ENCODE measurements at regions not wholly inside any gene's neighbourhood (a gene's known extent, or its start where the extent isn't known, plus 50 kb on each side); places are given as distances from the start of the nearest gene placed in this dataset.

DNA sequence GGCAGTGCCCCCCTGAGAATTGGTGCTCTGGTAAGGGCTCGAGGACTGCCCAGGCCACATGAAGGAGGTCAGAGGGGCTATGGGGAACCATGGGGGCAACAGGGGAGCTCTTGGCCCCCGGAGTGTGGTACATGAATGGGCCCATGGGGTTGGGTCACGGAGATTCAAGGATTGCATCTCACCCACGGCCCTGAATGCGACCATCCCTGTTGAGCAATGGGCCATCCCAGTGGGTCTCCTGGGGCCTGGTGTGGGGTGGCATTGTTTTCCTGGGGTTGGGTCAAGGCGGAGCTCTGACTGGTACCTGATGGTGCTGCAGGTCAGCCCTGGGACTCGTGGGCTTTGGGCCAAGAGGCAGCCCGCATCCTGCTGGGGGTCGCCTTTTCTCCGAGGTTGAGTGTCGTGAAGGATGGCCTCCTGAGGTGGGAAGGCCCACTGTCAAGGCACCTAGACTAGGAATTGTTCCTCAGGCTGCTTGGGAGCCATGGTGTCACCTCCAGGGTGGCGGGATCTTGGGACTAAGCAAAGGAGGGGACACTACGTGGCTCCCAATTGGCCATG, 198.3 kb downstream of the UBE3A start:
- H2AFZ ChIP-seq (ENCODE audit: low read depth), result no peak overlapping the region
- no peaks in the 10 kb centered on the region for H3K36me3 ChIP-seq (replicated peaks in 1 of 2; ENCODE audit: control insufficient read depth in 1 of 2, insufficient read depth in 2 of 2, low read length in 1 of 2)
- no peaks in the 10 kb centered on the region for H4K20me1 ChIP-seq (ENCODE audit: insufficient read depth)
- no peak overlapping the region for H3K4me3 ChIP-seq (ENCODE audit: low read depth in 2 of 2, low read length in 1 of 2)
- CTCF ChIA-PET, result no interaction called here
- H3K4me1 ChIP-seq (ENCODE audit: control insufficient read depth in 1 of 2, insufficient read depth in 2 of 2, low read depth in 1 of 2, low read length in 1 of 2), result no peaks in the 10 kb centered on the region
- TF ChIP-seq JUND (IDR thresholded peaks at IDR 0.05) (no peak), MEF2A (IDR thresholded peaks at IDR 0.05; ENCODE audit: borderline replicate concordance, low read depth) (no peak)
- no peak overlapping the region for H3K4me2 ChIP-seq
- no peaks in the 10 kb centered on the region for H3K27me3 ChIP-seq (ENCODE audit: insufficient read depth)
- H3K9ac ChIP-seq, result no peak overlapping the region
- POLR2A ChIA-PET, result no interaction called here
- no peaks in the 10 kb centered on the region for H3K9me2 ChIP-seq
- H3K9me3 ChIP-seq, result no peaks in the 10 kb centered on the region
- 6% methylated on average over 2 of the region's 13 CpGs for WGBS (ENCODE audit: low lambda C conversion rate)
- no peak for DNase-seq
- H3K79me2 ChIP-seq (ENCODE audit: insufficient read depth), result no peaks in the 10 kb centered on the region
- no peaks in the 10 kb centered on the region for H3F3A ChIP-seq (replicated peaks; ENCODE audit: insufficient read depth)
- H3K27ac ChIP-seq (ENCODE audit: low read depth in 2 of 2, low read length in 1 of 2), result no peak overlapping the region

DNA sequence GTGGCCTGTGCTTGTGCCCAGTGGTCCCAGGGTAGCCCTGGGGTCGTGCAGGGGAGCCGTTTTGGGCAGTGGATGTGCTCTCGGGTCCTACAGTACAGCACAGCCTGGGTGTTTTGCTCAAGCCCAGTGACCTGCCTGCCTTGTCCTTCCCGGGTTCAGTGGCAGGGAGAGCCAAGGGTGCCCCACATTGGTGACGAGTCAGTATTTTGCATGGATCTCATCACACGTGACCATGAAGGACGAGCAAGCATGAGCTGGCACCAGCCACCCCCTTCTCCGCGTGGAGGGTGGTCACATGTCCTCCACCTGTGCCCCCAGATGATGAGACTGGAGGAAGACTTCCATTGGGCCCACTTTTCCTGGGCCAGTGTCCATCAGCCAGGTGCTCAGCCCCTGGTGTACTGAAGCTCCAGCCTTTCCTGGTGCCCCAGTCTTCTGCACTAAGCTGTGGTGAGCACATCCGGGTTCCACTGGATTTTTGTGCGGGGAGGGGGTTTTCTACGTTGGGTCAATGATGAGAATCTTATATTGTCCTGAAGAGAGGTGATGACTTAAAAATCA, 197.5 kb downstream of the UBE3A start:
- Histone ChIP-seq H3K4me3 (ENCODE audit: low read depth in 2 of 2, low read length in 1 of 2) (no peak overlapping the region), H3K36me3 (replicated peaks in 1 of 2; ENCODE audit: control insufficient read depth in 1 of 2, insufficient read depth in 2 of 2, low read length in 1 of 2) (no peaks in the 10 kb centered on the region), H3K9ac (no peak overlapping the region), H3K27ac (ENCODE audit: low read depth in 2 of 2, low read length in 1 of 2) (no peak overlapping the region), H4K20me1 (ENCODE audit: insufficient read depth) (no peaks in the 10 kb centered on the region), H2AFZ (ENCODE audit: low read depth) (no peak overlapping the region), H3K9me2 (no peaks in the 10 kb centered on the region), H3K4me1 (ENCODE audit: control insufficient read depth in 1 of 2, insufficient read depth in 2 of 2, low read depth in 1 of 2, low read length in 1 of 2) (no peaks in the 10 kb centered on the region), H3F3A (replicated peaks; ENCODE audit: insufficient read depth) (no peaks in the 10 kb centered on the region), H3K79me2 (ENCODE audit: insufficient read depth) (no peaks in the 10 kb centered on the region), H3K4me2 (no peak overlapping the region), H3K27me3 (ENCODE audit: insufficient read depth) (no peaks in the 10 kb centered on the region), H3K9me3 (no peaks in the 10 kb centered on the region)
- TF ChIP-seq, protein P1, sequence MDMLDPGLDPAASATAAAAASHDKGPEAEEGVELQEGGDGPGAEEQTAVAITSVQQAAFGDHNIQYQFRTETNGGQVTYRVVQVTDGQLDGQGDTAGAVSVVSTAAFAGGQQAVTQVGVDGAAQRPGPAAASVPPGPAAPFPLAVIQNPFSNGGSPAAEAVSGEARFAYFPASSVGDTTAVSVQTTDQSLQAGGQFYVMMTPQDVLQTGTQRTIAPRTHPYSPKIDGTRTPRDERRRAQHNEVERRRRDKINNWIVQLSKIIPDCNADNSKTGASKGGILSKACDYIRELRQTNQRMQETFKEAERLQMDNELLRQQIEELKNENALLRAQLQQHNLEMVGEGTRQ (IDR thresholded peaks at IDR 0.05; ENCODE audit: borderline replicate concordance, low read depth, low read length), result no peak
- TF ChIP-seq, protein P2, sequence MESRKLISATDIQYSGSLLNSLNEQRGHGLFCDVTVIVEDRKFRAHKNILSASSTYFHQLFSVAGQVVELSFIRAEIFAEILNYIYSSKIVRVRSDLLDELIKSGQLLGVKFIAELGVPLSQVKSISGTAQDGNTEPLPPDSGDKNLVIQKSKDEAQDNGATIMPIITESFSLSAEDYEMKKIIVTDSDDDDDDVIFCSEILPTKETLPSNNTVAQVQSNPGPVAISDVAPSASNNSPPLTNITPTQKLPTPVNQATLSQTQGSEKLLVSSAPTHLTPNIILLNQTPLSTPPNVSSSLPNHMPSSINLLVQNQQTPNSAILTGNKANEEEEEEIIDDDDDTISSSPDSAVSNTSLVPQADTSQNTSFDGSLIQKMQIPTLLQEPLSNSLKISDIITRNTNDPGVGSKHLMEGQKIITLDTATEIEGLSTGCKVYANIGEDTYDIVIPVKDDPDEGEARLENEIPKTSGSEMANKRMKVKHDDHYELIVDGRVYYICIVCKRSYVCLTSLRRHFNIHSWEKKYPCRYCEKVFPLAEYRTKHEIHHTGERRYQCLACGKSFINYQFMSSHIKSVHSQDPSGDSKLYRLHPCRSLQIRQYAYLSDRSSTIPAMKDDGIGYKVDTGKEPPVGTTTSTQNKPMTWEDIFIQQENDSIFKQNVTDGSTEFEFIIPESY (IDR thresholded peaks at IDR 0.05; ENCODE audit: borderline replicate concordance, low read depth), result no peak
- no peak for TF ChIP-seq RCOR1 (IDR thresholded peaks at IDR 0.05; ENCODE audit: low read length)
- no peak for TF ChIP-seq FOSL2 (IDR thresholded peaks at IDR 0.05; ENCODE audit: borderline replicate concordance, low read depth)
- no peak for DNase-seq
- ChIA-PET CTCF (no interaction called here), POLR2A (no interaction called here)
- WGBS (ENCODE audit: low lambda C conversion rate), result 3% methylated on average over 8 of the region's 12 CpGs

DNA sequence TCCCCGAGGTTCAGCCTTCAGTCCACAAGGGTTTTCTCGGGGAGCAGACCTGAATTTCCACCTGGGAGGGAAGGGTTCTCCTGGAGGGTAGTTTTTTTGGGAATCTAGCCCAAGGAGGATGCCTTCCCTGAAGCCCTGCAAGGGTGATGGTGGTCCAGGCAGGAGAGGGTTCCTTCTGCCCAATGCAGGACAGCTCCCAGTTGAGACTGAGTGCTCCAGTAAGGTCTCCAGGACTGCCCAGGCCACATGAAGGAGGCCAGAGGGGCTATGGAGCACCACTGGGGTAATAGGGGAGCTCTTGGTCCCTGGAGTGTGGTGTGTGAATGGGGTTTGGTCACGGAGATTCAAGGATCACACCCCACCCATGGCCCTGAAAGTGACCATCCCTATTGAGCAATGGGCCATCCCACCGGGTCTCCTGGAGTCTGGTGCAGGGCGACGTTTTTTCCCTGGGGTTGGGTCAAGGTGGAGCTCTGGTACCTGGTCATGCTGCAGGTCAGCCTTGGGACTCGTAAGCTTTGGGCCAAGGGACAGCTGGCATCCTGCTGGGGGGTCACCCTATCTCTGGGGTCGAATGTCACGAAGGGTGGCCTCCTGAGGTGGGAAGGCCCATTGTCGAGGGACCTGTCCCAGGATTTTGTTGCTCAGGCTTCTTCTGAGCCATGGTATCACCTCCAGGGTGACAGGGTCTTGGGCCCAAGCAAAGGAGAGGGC, 196.5 kb downstream of the UBE3A start:
- Histone ChIP-seq H3K9me3 (no peaks in the 10 kb centered on the region), H3K9ac (no peak overlapping the region), H3K27ac (ENCODE audit: low read depth in 2 of 2, low read length in 1 of 2) (no peak overlapping the region), H3K4me3 (ENCODE audit: low read depth in 2 of 2, low read length in 1 of 2) (no peak overlapping the region), H3F3A (replicated peaks; ENCODE audit: insufficient read depth) (no peaks in the 10 kb centered on the region), H3K79me2 (ENCODE audit: insufficient read depth) (no peaks in the 10 kb centered on the region), H3K4me1 (ENCODE audit: control insufficient read depth in 1 of 2, insufficient read depth in 2 of 2, low read depth in 1 of 2, low read length in 1 of 2) (no peaks in the 10 kb centered on the region), H2AFZ (ENCODE audit: low read depth) (no peak overlapping the region), H3K36me3 (replicated peaks in 1 of 2; ENCODE audit: control insufficient read depth in 1 of 2, insufficient read depth in 2 of 2, low read length in 1 of 2) (no peaks in the 10 kb centered on the region), H3K9me2 (no peaks in the 10 kb centered on the region), H4K20me1 (ENCODE audit: insufficient read depth) (no peaks in the 10 kb centered on the region), H3K27me3 (ENCODE audit: insufficient read depth) (no peaks in the 10 kb centered on the region), H3K4me2 (no peak overlapping the region)
- WGBS (ENCODE audit: low lambda C conversion rate), result 0% methylated on average over 5 of the region's 10 CpGs
- CTCF ChIA-PET, result no interaction called here
- no peak for DNase-seq
- POLR2A ChIA-PET, result no interaction called here
- no peak for TF ChIP-seq EP300 (IDR thresholded peaks at IDR 0.05; ENCODE audit: borderline replicate concordance in 1 of 2, low read depth in 1 of 2, low read length in 1 of 2)
- TF ChIP-seq ELF1 (IDR thresholded peaks at IDR 0.05), result no peak
- TF ChIP-seq, protein P1 (IDR thresholded peaks at IDR 0.05; ENCODE audit: borderline replicate concordance, low read depth, low read length), result no peak
- no peak for TF ChIP-seq CHD2 (IDR thresholded peaks at IDR 0.05; ENCODE audit: low read length, partially characterized antibody)
- no peak for TF ChIP-seq TCF12 (IDR thresholded peaks at IDR 0.05)
- no peak for TF ChIP-seq FOXJ3 (CRISPR knock-in tag; IDR thresholded peaks at IDR 0.05)
- TF ChIP-seq MXI1 (IDR thresholded peaks at IDR 0.05; ENCODE audit: low read depth, low read length), result no peak
- TF ChIP-seq, protein P3, sequence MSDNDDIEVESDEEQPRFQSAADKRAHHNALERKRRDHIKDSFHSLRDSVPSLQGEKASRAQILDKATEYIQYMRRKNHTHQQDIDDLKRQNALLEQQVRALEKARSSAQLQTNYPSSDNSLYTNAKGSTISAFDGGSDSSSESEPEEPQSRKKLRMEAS (IDR thresholded peaks at IDR 0.05; ENCODE audit: low read depth), result no peak
- TF ChIP-seq RCOR1 (IDR thresholded peaks at IDR 0.05; ENCODE audit: low read length), result no peak
- no peak for TF ChIP-seq GABPA (IDR thresholded peaks at IDR 0.05; ENCODE audit: low read depth)
- TF ChIP-seq FOSL2 (IDR thresholded peaks at IDR 0.05; ENCODE audit: borderline replicate concordance, low read depth), result no peak
- TF ChIP-seq JUND (IDR thresholded peaks at IDR 0.05), result no peak
- TF ChIP-seq, protein P4, sequence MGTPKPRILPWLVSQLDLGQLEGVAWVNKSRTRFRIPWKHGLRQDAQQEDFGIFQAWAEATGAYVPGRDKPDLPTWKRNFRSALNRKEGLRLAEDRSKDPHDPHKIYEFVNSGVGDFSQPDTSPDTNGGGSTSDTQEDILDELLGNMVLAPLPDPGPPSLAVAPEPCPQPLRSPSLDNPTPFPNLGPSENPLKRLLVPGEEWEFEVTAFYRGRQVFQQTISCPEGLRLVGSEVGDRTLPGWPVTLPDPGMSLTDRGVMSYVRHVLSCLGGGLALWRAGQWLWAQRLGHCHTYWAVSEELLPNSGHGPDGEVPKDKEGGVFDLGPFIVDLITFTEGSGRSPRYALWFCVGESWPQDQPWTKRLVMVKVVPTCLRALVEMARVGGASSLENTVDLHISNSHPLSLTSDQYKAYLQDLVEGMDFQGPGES (IDR thresholded peaks at IDR 0.05; ENCODE audit: low read depth, low read length), result no peak
- TF ChIP-seq FOXM1 (IDR thresholded peaks at IDR 0.05; ENCODE audit: low read depth), result no peak
